ENCODE measurements at regions not wholly inside any gene's neighbourhood (a gene's known extent, or its start where the extent isn't known, plus 50 kb on each side); places are given as distances from the start of the nearest gene placed in this dataset.

GRCh38 chr2:239775623-239776435, 249.3 kb downstream of the NDUFA10 start:
- ATAC-seq: no peak
- DNase-seq: no peak
- intact Hi-C loops (cut with micrococcal nuclease): no loop called here

GRCh38 chr2:239774933-239775622, 250.1 kb downstream of the NDUFA10 start:
- intact Hi-C loops (cut with micrococcal nuclease): no loop called here
- ATAC-seq (no peak), DNase-seq (no peak)

GRCh38 chr2:239774142-239774462, 251.0 kb downstream of the NDUFA10 start:
- intact Hi-C loops (cut with micrococcal nuclease): no loop called here
- ATAC-seq (no peak), DNase-seq (no peak)

DNA sequence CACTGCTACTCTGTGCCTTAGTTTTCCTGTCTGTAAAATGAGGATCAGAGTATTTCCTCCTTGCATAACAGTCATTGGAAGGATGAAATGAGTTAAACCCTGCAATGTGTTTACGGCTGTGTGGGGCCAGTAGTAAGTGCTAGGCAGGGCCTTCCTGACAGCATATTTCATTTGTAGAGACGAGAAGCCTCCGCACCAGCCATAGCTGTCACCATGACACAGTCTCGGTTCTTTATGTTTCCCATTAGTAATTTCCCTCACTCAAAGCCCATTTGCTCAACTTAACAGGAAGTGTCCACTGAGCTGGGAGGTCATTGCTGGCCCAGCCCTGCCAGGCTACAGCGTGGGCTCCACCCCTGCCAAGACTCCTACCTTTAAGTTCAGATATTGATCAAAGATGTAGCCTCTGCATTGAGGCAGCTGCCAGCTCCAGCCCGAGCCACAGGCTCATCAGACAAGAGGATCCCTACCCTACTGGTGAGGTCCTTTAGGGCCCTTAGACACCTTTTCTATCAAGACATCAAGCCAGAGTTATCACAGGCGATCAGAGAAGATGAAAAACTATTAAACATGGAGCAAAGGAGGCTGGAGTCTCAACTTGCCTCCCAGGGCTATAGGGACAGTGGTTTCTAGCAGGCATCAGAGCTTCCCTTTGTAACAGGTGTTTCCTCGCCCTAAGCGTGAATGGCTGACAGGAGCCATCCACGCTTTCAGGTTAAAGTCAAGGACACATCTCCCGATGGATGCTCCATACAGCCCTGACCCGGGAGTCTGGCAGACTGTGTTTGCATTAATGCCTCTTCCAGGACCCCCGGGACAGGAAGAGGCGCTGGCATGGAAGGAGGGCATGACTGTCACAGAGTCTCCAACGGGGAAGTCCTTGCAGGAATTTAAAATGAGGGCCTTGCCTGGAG, 251.7 kb downstream of the NDUFA10 start:
- ATAC-seq (no peak), DNase-seq (no peak)
- intact Hi-C loops (cut with micrococcal nuclease): no loop called here

DNA sequence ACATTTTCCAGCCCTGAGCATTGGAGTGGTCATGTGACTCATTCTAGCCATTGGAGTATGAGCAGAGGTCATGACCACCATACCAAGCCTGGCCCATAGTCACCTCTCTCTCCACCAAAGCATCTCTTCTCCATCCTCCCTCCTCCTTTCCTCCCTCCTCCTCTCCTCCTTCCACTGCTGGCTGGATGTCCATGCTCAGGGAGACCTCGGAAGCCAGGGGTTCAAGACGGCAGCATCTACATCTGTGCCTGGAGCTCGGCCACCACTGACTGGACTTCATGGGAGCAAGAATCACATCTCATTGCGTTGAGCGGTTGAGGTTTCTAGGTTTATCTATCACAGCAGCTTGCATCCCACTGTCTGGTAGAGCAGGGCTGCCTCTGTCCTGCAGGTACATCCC, 252.4 kb downstream of the NDUFA10 start:
- DNase-seq: no peak

GRCh38 chr2:239770246-239770639, 254.9 kb downstream of the NDUFA10 start:
- no peak for DNase-seq
- intact Hi-C loops (cut with micrococcal nuclease): no loop called here
- ATAC-seq: no peak

More for the DNA sequence above, 252.4 kb downstream of the NDUFA10 start:
- no peak for ATAC-seq
- intact Hi-C loops (cut with micrococcal nuclease): no loop called here

- no peak for DNase-seq
- intact Hi-C loops (cut with micrococcal nuclease): no loop called here
- ATAC-seq: no peak
Observed at GRCh38 chr2:239769554-239770245, 255.4 kb downstream of the NDUFA10 start.

DNA sequence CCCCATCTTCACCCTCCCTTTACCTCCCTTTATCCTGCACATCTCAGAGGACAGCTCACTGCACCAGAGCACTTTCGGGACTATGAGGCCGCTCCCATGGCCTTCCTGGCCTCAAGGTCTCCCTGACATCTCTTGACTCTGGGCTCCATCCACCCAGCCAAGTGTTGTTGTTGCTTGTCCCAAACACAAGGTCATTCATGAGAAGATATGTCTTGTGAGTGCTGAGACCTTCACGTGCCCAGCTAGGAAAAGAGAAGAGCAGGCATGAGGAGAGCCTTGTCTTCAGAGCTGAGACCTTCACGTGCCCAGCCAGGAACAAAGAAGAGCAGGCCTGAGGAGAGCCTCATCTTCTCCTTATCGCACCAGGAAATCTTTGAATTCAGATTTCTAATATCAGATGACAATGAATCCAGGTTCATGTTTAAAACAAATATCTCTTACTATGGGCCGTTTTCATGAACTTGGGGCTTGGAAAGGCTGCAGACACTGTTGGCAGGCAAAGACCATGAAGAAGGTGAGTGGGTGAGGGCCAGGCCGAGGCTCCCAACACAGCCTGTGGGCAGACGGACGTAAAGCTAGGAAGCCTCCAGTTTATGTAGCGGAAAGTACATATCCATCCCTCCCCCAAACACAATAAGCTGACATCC, 256.1 kb downstream of the NDUFA10 start:
- DNase-seq (no peak), ATAC-seq (no peak)
- intact Hi-C loops (cut with micrococcal nuclease): no loop called here

- intact Hi-C loops (cut with micrococcal nuclease): no loop called here
- no peak for DNase-seq
- no peak for ATAC-seq
Observed at GRCh38 chr2:239768031-239768790, 256.9 kb downstream of the NDUFA10 start.

DNA sequence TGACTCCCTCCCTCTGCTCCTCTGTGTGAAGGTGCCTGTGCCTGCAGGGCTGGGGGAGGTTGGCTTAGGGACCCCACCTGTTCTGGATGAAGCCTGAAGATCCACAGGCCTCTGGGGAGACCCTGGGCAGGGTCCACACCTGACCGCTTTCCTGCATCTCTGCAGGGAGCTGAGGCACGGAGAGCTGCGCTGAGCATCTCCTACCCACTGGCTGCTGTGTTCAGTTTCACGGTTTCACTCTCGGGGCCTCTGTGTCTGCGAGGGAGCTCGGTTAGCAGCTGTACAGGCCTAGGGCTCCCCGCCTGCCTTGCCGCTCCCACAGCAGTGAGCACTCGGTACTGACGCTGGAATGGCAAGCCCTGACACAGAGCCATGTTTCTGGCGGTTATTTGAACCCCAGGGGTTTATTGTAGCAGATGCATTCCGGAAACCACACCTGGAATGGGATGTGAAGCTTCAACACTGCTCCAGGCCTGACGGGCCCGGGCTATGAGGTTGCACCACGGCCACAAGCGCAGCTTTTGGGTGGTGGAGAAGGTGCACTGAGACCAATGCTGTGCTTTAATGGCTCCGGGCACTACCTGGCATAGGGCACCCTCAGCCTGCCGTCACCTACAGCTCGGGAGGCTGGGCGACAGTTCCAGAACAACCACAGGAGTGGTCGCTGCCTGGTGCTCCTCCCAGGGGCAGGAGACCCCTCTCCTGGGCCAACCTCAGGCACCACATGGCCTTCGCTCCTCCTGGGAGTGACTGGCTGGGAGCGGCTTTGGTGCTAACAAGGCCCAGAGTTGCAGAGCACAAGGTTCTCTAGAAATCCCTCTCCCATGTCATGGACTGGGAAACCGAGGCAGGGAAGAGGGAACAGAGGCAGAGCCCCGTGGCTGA, 257.9 kb downstream of the NDUFA10 start:
- intact Hi-C loops (cut with micrococcal nuclease): no loop called here
- ATAC-seq: no peak
- DNase-seq: no peak

DNA sequence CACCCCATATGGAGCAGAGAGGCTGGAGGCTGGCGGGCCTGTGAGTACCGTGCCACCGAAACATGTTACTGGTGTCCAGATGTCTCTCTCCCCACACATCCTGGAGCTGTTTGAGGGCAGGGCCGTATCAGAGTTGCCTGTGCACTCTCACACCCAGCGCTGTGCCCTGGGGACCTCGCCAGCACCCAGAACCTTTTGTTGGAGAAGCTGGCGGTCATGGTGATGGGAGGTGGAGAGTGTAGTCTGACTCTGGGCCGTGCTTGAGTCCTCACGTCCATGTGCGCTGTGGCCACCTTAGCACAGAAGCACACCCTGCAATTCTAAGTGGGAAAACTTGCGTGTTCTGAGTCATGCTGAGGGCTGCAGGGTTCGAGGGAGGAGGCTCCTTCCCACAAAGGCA, 259.2 kb downstream of the NDUFA10 start:
- intact Hi-C loops (cut with micrococcal nuclease): no loop called here
- ATAC-seq (no peak), DNase-seq (no peak)

- DNase-seq (no peak), ATAC-seq (no peak)
- intact Hi-C loops (cut with micrococcal nuclease): no loop called here
Observed at GRCh38 chr2:239765076-239765845, 259.9 kb downstream of the NDUFA10 start.

- intact Hi-C loops (cut with micrococcal nuclease): no loop called here
- DNase-seq (no peak), ATAC-seq (no peak)
Observed at GRCh38 chr2:239763433-239764097, 261.6 kb downstream of the NDUFA10 start.

GRCh38 chr2:239762655-239763269, 262.4 kb downstream of the NDUFA10 start:
- ATAC-seq (no peak), DNase-seq (no peak)
- intact Hi-C loops (cut with micrococcal nuclease): no loop called here

GRCh38 chr2:239762106-239762505, 263.0 kb downstream of the NDUFA10 start:
- DNase-seq (no peak), ATAC-seq (no peak)
- intact Hi-C loops (cut with micrococcal nuclease): no loop called here

GRCh38 chr2:239760596-239760995, 264.5 kb downstream of the NDUFA10 start:
- DNase-seq: no peak
- intact Hi-C loops (cut with micrococcal nuclease): no loop called here
- no peak for ATAC-seq

Data from left ventricle myocardium superior (tissue), 1 donor.